NCI-H226 (cell line): ENCODE measurements at regions not wholly inside any gene's neighbourhood (a gene's known extent, or its start where the extent isn't known, plus 50 kb on each side); places are given as distances from the start of the nearest gene placed in this dataset.
A peak's percentile ranks its signal among the peaks of the same experiment; 100 is the strongest.

ENCODE experiments used
- DNase-seq: peaks from one replicate; pipeline ENCODE4 v3.0.0-alpha.2; 2015

- DNase-seq: no peak
These were observed 60.3 kb downstream of the AVPR1A start for GRCh38 chr12:63090716-63091115.

- DNase-seq: no peak
These were observed 64.7 kb downstream of the AVPR1A start for GRCh38 chr12:63086149-63086915.

GRCh38 chr12:63085120-63085519 is 65.9 kb downstream of the AVPR1A start:
- DNase-seq: no peak

GRCh38 chr12:63084501-63084900 is 66.5 kb downstream of the AVPR1A start:
- no peak for DNase-seq

- DNase-seq: no peak
These were observed 68.0 kb downstream of the AVPR1A start for GRCh38 chr12:63083046-63083445.

GRCh38 chr12:63079791-63080502 is 71.1 kb downstream of the AVPR1A start:
- no peak for DNase-seq

- DNase-seq: no peak
These were observed 72.1 kb downstream of the AVPR1A start for GRCh38 chr12:63078906-63079305.

- no peak for DNase-seq
These were observed 75.5 kb downstream of the AVPR1A start for GRCh38 chr12:63075376-63076060.

GRCh38 chr12:63070709-63071108 is 80.3 kb downstream of the AVPR1A start:
- peak; percentile 31 for DNase-seq

GRCh38 chr12:63069860-63070617 is 81.0 kb downstream of the AVPR1A start:
- no peak for DNase-seq

- DNase-seq: peak; percentile 59
These were observed 82.1 kb downstream of the AVPR1A start for GRCh38 chr12:63068857-63069442.

GRCh38 chr12:63066782-63067181 is 84.2 kb downstream of the AVPR1A start:
- DNase-seq: no peak

GRCh38 chr12:63066136-63066535 is 84.9 kb downstream of the AVPR1A start:
- no peak for DNase-seq

- peak; percentile 38 for DNase-seq
These were observed 86.9 kb downstream of the AVPR1A start for GRCh38 chr12:63064080-63064479.

GRCh38 chr12:63056649-63057048 is 94.4 kb downstream of the AVPR1A start:
- no peak for DNase-seq

- DNase-seq: no peak
These were observed 98.3 kb downstream of the AVPR1A start for GRCh38 chr12:63052696-63053095.

GRCh38 chr12:63047146-63047545 is 103.9 kb downstream of the AVPR1A start:
- no peak for DNase-seq

GRCh38 chr12:63045020-63045860 is 105.8 kb downstream of the AVPR1A start:
- peak; percentile 98 for DNase-seq

- peak; percentile 80 for DNase-seq
These were observed 107.7 kb upstream of the PPM1H start for GRCh38 chr12:63042646-63043045.

GRCh38 chr12:63041601-63042000 is 106.7 kb upstream of the PPM1H start:
- no peak for DNase-seq

- DNase-seq: no peak
These were observed 105.7 kb upstream of the PPM1H start for GRCh38 chr12:63040526-63041220.
